M059J (cell line): ENCODE measurements at regions not wholly inside any gene's neighbourhood (a gene's known extent, or its start where the extent isn't known, plus 50 kb on each side); places are given as distances from the start of the nearest gene placed in this dataset.
A peak's percentile ranks its signal among the peaks of the same experiment; 100 is the strongest.

Experiments used
- DNase-seq: peaks from one replicate; pipeline ENCODE4 v3.0.0-alpha.2; 2012; ENCODE audit warnings: low read depth

GRCh38 chr5:167696558-167697314 is 594.7 kb upstream of the WWC1 start:
- DNase-seq = peak; percentile 51

GRCh38 chr5:167699432-167699831 is 592.0 kb upstream of the WWC1 start:
- DNase-seq = peak; percentile 100

GRCh38 chr5:167701051-167701450 is 590.4 kb upstream of the WWC1 start:
- DNase-seq = no peak

- DNase-seq = no peak
Measured at GRCh38 chr5:167702014-167702413, 589.4 kb upstream of the WWC1 start.

- DNase-seq = peak; percentile 51
Measured at GRCh38 chr5:167708449-167708848, 583.0 kb upstream of the WWC1 start.

GRCh38 chr5:167709625-167710024 is 581.8 kb upstream of the WWC1 start:
- DNase-seq = no peak

- DNase-seq = peak; percentile 83
Measured at GRCh38 chr5:167710444-167711073, 580.9 kb upstream of the WWC1 start.

- no peak for DNase-seq
Measured at GRCh38 chr5:167712986-167713585, 578.4 kb upstream of the WWC1 start.

GRCh38 chr5:167713896-167714295 is 577.5 kb upstream of the WWC1 start:
- no peak for DNase-seq

- DNase-seq = peak; percentile 81
Measured at GRCh38 chr5:167716126-167716775, 575.2 kb upstream of the WWC1 start.

- no peak for DNase-seq
Measured at GRCh38 chr5:167720259-167720658, 571.2 kb upstream of the WWC1 start.

GRCh38 chr5:167720676-167721260 is 570.7 kb upstream of the WWC1 start:
- peak; percentile 32 for DNase-seq

GRCh38 chr5:167721926-167722440 is 569.5 kb upstream of the WWC1 start:
- peak; percentile 35 for DNase-seq

GRCh38 chr5:167723254-167723871 is 568.1 kb upstream of the WWC1 start:
- DNase-seq = peak; percentile 84

GRCh38 chr5:167725264-167725663 is 566.2 kb upstream of the WWC1 start:
- DNase-seq = no peak

GRCh38 chr5:167725741-167726140 is 565.7 kb upstream of the WWC1 start:
- no peak for DNase-seq

- DNase-seq = no peak
Measured at GRCh38 chr5:167726642-167727041, 564.8 kb upstream of the WWC1 start.

GRCh38 chr5:167730121-167730520 is 561.3 kb upstream of the WWC1 start:
- DNase-seq = peak; percentile 96

GRCh38 chr5:167730656-167731055 is 560.8 kb upstream of the WWC1 start:
- DNase-seq = no peak

GRCh38 chr5:167731951-167732350 is 559.5 kb upstream of the WWC1 start:
- peak; percentile 47 for DNase-seq

GRCh38 chr5:167732499-167732898 is 558.9 kb upstream of the WWC1 start:
- no peak for DNase-seq
